ENCODE measurements at regions not wholly inside any gene's neighbourhood (a gene's known extent, or its start where the extent isn't known, plus 50 kb on each side); places are given as distances from the start of the nearest gene placed in this dataset.

DNA sequence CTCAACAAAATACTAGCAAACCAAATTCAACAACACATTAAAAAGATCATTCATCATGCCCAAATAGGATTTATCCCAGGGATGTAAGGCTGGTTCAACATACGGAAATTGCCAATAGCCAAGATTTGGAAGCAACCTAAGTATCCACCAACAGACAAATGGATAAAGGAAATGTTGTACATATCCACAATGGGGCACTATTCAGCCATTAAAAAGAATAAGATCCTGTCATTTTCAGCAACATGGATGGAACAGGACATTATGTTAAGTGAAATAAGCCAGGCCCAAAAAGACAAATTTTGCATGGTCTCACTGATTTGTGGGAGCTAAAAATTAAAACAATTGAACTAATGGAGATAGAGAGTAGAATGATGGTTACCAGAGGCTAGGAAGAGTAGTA lies 82.0 kb upstream of the FAM241A start:
- Mint-ChIP-seq H3K36me3 (no peaks in the 10 kb centered on the region), H3K9me3 (no peaks in the 10 kb centered on the region), H3K27me3 (ENCODE audit: low read depth in 3 of 3) (peaks cover 1 to 2% (median 1%) of the 10 kb centered on the region in 3 donors), H3K27ac (no peak overlapping the region), H3K4me3 (no peak overlapping the region), H3K4me1 (no peaks in the 10 kb centered on the region)
- no peaks in the 10 kb centered on the region for H3K9me3 ChIP-seq (replicated peaks in 1 of 2; ENCODE audit: control insufficient read depth in 1 of 2, insufficient read depth in 1 of 2, low read length in 2 of 2)
- no peak overlapping the region for H3K9ac ChIP-seq (ENCODE audit: insufficient read depth, low read length, poor library complexity, severe bottlenecking)
- H3K79me2 ChIP-seq (ENCODE audit: insufficient read depth, low read length): no peaks in the 10 kb centered on the region
- no peaks in the 10 kb centered on the region for H3K27me3 ChIP-seq (ENCODE audit: control insufficient read depth in 2 of 2, insufficient read depth in 2 of 2, low read length in 2 of 2)
- no peak for DNase-seq
- H3K4me3 ChIP-seq (replicated peaks in 1 of 3; ENCODE audit: low read depth in 2 of 3, low read length in 3 of 3): no peak overlapping the region
- WGBS (ENCODE audit: insufficient coverage): no CpG with 5 or more reads among the region's 1 CpG
- intact Hi-C loops (cut with micrococcal nuclease): no loop called here
- no peak overlapping the region for H3K4me2 ChIP-seq (replicated peaks; ENCODE audit: extremely low read depth, low read length, poor library complexity, severe bottlenecking)
- no peak overlapping the region for H2AFZ ChIP-seq (ENCODE audit: insufficient read depth, low read depth, low read length, poor library complexity, severe bottlenecking)
- TF ChIP-seq, protein P1, sequence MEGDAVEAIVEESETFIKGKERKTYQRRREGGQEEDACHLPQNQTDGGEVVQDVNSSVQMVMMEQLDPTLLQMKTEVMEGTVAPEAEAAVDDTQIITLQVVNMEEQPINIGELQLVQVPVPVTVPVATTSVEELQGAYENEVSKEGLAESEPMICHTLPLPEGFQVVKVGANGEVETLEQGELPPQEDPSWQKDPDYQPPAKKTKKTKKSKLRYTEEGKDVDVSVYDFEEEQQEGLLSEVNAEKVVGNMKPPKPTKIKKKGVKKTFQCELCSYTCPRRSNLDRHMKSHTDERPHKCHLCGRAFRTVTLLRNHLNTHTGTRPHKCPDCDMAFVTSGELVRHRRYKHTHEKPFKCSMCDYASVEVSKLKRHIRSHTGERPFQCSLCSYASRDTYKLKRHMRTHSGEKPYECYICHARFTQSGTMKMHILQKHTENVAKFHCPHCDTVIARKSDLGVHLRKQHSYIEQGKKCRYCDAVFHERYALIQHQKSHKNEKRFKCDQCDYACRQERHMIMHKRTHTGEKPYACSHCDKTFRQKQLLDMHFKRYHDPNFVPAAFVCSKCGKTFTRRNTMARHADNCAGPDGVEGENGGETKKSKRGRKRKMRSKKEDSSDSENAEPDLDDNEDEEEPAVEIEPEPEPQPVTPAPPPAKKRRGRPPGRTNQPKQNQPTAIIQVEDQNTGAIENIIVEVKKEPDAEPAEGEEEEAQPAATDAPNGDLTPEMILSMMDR (IDR thresholded peaks at IDR 0.05): no peak
- H3K27ac ChIP-seq (ENCODE audit: low read depth in 1 of 2, low read length in 2 of 2): no peak overlapping the region
- H3K4me1 ChIP-seq (ENCODE audit: control insufficient read depth in 1 of 2, insufficient read depth in 2 of 2, low read length in 2 of 2): no peaks in the 10 kb centered on the region
- no peaks in the 10 kb centered on the region for H3K36me3 ChIP-seq (replicated peaks in 1 of 2; ENCODE audit: control insufficient read depth in 1 of 2, insufficient read depth in 2 of 2, low read length in 2 of 2)
- H4K20me1 ChIP-seq (ENCODE audit: insufficient read depth, low read length): no peaks in the 10 kb centered on the region

DNA sequence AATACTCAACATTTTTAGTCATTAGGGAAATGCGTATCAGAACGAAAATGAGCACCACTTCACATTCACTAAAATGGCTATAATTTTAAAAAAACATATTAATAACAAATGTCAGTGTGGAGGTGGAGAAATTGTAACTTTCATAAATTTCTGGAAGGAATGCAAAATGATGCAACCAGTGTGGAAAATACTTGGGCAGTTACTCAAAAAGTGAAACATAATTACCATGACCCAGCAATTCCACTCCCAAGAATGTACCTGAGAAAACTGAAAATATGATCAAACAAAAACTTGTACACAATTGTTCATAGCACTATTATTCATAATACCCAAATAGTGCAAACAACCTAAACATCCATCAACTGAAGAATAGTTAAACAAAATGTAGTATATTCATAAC lies 76.1 kb upstream of the FAM241A start:
- peaks cover 0 to 2% (median 0%) of the 10 kb centered on the region in 3 donors for H3K27me3 Mint-ChIP-seq (ENCODE audit: low read depth in 3 of 3)
- H3K27ac ChIP-seq (ENCODE audit: low read depth in 1 of 2, low read length in 2 of 2): no peak overlapping the region
- TF ChIP-seq, protein P1 (IDR thresholded peaks at IDR 0.05): no peak
- peaks cover 3 to 8% (median 6%) of the 10 kb centered on the region in 7 donors for H3K9me3 Mint-ChIP-seq
- intact Hi-C loops (cut with micrococcal nuclease): no loop called here
- no peak overlapping the region for H3K27ac Mint-ChIP-seq
- WGBS (ENCODE audit: insufficient coverage): no CpG with 5 or more reads among the region's 2 CpGs
- no peak overlapping the region for H3K4me2 ChIP-seq (replicated peaks; ENCODE audit: extremely low read depth, low read length, poor library complexity, severe bottlenecking)
- H3K4me3 Mint-ChIP-seq: no peak overlapping the region
- no peak overlapping the region for H3K9ac ChIP-seq (ENCODE audit: insufficient read depth, low read length, poor library complexity, severe bottlenecking)
- no peak for DNase-seq
- H4K20me1 ChIP-seq (ENCODE audit: insufficient read depth, low read length): no peaks in the 10 kb centered on the region
- H3K79me2 ChIP-seq (ENCODE audit: insufficient read depth, low read length): no peaks in the 10 kb centered on the region
- no peaks in the 10 kb centered on the region for H3K27me3 ChIP-seq (ENCODE audit: control insufficient read depth in 2 of 2, insufficient read depth in 2 of 2, low read length in 2 of 2)
- no peaks in the 10 kb centered on the region for H3K36me3 ChIP-seq (replicated peaks in 1 of 2; ENCODE audit: control insufficient read depth in 1 of 2, insufficient read depth in 2 of 2, low read length in 2 of 2)
- no peak overlapping the region for H3K4me3 ChIP-seq (replicated peaks in 1 of 3; ENCODE audit: low read depth in 2 of 3, low read length in 3 of 3)
- peaks cover 3 to 4% of the 10 kb centered on the region in 2 donors for H3K9me3 ChIP-seq (replicated peaks in 1 of 2; ENCODE audit: control insufficient read depth in 1 of 2, insufficient read depth in 1 of 2, low read length in 2 of 2)
- no peak overlapping the region for H2AFZ ChIP-seq (ENCODE audit: insufficient read depth, low read depth, low read length, poor library complexity, severe bottlenecking)
- no peaks in the 10 kb centered on the region for H3K4me1 Mint-ChIP-seq
- H3K36me3 Mint-ChIP-seq: no peaks in the 10 kb centered on the region
- no peaks in the 10 kb centered on the region for H3K4me1 ChIP-seq (ENCODE audit: control insufficient read depth in 1 of 2, insufficient read depth in 2 of 2, low read length in 2 of 2)

Data from CD14-positive monocyte (primary cell).